Glutamatergic neuron (in vitro differentiated cells): ENCODE measurements at regions not wholly inside any gene's neighbourhood (a gene's known extent, or its start where the extent isn't known, plus 50 kb on each side); places are given as distances from the start of the nearest gene placed in this dataset.
"Not testable (repeated sequence)": the region's sequence is repeated elsewhere in the genome, so short reads cannot be mapped to it uniquely, and the experiment has no call there.

Experiments
- DNase-seq: peaks from one replicate; pipeline ENCODE4 v3.0.0; 2022
- H3K27ac Mint-ChIP-seq: one replicate; pipeline ENCODE4 v1.8.0; 2020; ENCODE audit warnings: mild to moderate bottlenecking, mixed read lengths, inconsistent platforms; ENCODE audit not compliant: unreplicated experiment
- H3K27me3 Mint-ChIP-seq: one replicate; pipeline ENCODE4 v1.8.0; 2020; ENCODE audit warnings: mild to moderate bottlenecking, moderate library complexity, mixed read lengths, inconsistent platforms; ENCODE audit not compliant: unreplicated experiment
- H3K36me3 Mint-ChIP-seq: one replicate; pipeline ENCODE4 v1.8.0; 2020; ENCODE audit warnings: mild to moderate bottlenecking, mixed read lengths, inconsistent platforms; ENCODE audit not compliant: unreplicated experiment
- H3K4me1 Mint-ChIP-seq: one replicate; pipeline ENCODE4 v1.8.0; 2020; ENCODE audit warnings: mild to moderate bottlenecking, low read depth, mixed read lengths, inconsistent platforms; ENCODE audit not compliant: unreplicated experiment
- H3K4me3 Mint-ChIP-seq: one replicate; pipeline ENCODE4 v1.8.0; 2020; ENCODE audit warnings: mild to moderate bottlenecking, mixed read lengths, inconsistent platforms; ENCODE audit not compliant: unreplicated experiment
- H3K9me3 Mint-ChIP-seq: one replicate; pipeline ENCODE4 v1.8.0; 2020; ENCODE audit warnings: mild to moderate bottlenecking, moderate library complexity, mixed read lengths, inconsistent platforms; ENCODE audit not compliant: unreplicated experiment
- CTCF ChIP-seq: fragments of 200-600 bp; sonication (generic); IDR thresholded peaks from one replicate; pipeline ENCODE4 v1.5.0; 2021; ENCODE audit not compliant: partially characterized antibody, unreplicated experiment

GRCh38 chr3:86887876-86888275 is 103.1 kb downstream of the VGLL3 start:
- Mint-ChIP-seq H3K27me3 (no peaks in the 10 kb centered on the region), H3K9me3 (no peaks in the 10 kb centered on the region), H3K36me3 (no peaks in the 10 kb centered on the region), H3K4me3 (no peak overlapping the region), H3K27ac (no peak overlapping the region), H3K4me1 (peaks cover 1% of the 10 kb centered on the region)
- TF ChIP-seq CTCF, result no peak
- no peak for DNase-seq

GRCh38 chr3:86880066-86880465 is 110.9 kb downstream of the VGLL3 start:
- H3K27me3 Mint-ChIP-seq, result peaks cover 2% of the 10 kb centered on the region
- no peaks in the 10 kb centered on the region for H3K36me3 Mint-ChIP-seq

GRCh38 chr3:86876504-86877181 is 114.3 kb downstream of the VGLL3 start:
- not testable (repeated sequence) for H3K4me1 Mint-ChIP-seq, H3K36me3 Mint-ChIP-seq, H3K27ac Mint-ChIP-seq, H3K9me3 Mint-ChIP-seq, DNase-seq, H3K4me3 Mint-ChIP-seq, H3K27me3 Mint-ChIP-seq

More at GRCh38 chr3:86880066-86880465, 110.9 kb downstream of the VGLL3 start:
- Mint-ChIP-seq H3K4me1 (no peaks in the 10 kb centered on the region), H3K9me3 (no peaks in the 10 kb centered on the region), H3K27ac (no peak overlapping the region), H3K4me3 (no peak overlapping the region)
- DNase-seq, result no peak
- TF ChIP-seq CTCF, result no peak

GRCh38 chr3:86874790-86875189 is 116.2 kb downstream of the VGLL3 start:
- not testable (repeated sequence) for H3K9me3 Mint-ChIP-seq, DNase-seq, H3K27me3 Mint-ChIP-seq, H3K4me1 Mint-ChIP-seq, H3K4me3 Mint-ChIP-seq, H3K36me3 Mint-ChIP-seq, H3K27ac Mint-ChIP-seq

GRCh38 chr3:86869566-86869965 is 121.4 kb downstream of the VGLL3 start:
- Mint-ChIP-seq H3K4me1 (no peaks in the 10 kb centered on the region), H3K9me3 (peaks cover 4% of the 10 kb centered on the region), H3K27ac (no peak overlapping the region), H3K36me3 (peaks cover 4% of the 10 kb centered on the region), H3K4me3 (no peak overlapping the region), H3K27me3 (peaks cover 3% of the 10 kb centered on the region)
- DNase-seq, result no peak
- no peak for TF ChIP-seq CTCF

- H3K9me3 Mint-ChIP-seq, result peaks cover 2% of the 10 kb centered on the region
- H3K27ac Mint-ChIP-seq, result no peak overlapping the region
- H3K27me3 Mint-ChIP-seq, result peaks cover 3% of the 10 kb centered on the region
- TF ChIP-seq CTCF, result no peak
- no peaks in the 10 kb centered on the region for H3K36me3 Mint-ChIP-seq
- no peak overlapping the region for H3K4me3 Mint-ChIP-seq
- DNase-seq, result no peak
- H3K4me1 Mint-ChIP-seq, result no peaks in the 10 kb centered on the region
These were observed 123.0 kb downstream of the VGLL3 start for GRCh38 chr3:86867982-86868381.
